ENCODE measurements at regions not wholly inside any gene's neighbourhood (a gene's known extent, or its start where the extent isn't known, plus 50 kb on each side); places are given as distances from the start of the nearest gene placed in this dataset.
A peak's percentile ranks its signal among the peaks of the same experiment; 100 is the strongest.

- no peak for DNase-seq
Measured at GRCh38 chr1:195328681-195329080, 1279.6 kb downstream of the KCNT2 start.

- no peak for DNase-seq
Measured at GRCh38 chr1:195328102-195328501, 1280.1 kb downstream of the KCNT2 start.

- DNase-seq: no peak
Measured at GRCh38 chr1:195327361-195327760, 1280.9 kb downstream of the KCNT2 start.

DNA sequence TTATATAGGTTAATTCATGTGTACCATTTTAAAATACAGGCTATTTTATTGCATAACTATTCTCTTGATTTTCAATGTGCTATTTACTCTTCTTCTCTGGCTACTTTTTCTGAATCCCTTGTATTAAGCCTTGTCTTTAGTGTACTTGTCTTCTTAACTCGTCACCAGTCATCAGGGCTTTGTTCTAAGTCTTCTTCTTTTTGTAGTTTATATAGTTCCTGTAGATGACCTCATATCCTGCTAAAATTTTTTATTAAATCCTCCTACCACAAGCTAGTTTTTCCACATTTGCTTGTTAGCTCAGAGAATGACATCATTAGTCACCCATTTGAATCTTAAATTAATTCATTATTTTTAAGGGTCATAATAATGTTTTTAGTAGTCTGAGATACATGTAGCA, 1281.9 kb downstream of the KCNT2 start:
- DNase-seq: no peak

DNA sequence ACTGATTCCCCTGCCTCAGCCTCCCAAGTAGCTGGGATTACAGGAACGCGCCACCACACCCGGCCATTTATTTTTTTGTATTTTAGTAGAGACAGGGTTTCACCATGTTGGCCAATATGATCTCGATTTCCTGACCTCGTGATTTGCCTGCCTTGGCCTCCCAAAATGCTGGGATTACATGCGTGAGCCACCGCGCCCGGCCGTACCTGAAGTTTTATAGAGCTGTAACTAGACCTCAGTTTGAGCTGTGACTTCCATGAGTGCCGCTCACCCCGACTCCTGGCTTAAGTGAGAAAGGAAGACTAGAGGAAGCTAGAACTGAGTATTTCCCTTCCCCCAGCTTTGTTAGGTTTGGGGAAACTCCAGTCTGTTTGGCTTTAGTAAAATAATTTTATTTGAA, 1283.1 kb downstream of the KCNT2 start:
- DNase-seq: no peak

DNA sequence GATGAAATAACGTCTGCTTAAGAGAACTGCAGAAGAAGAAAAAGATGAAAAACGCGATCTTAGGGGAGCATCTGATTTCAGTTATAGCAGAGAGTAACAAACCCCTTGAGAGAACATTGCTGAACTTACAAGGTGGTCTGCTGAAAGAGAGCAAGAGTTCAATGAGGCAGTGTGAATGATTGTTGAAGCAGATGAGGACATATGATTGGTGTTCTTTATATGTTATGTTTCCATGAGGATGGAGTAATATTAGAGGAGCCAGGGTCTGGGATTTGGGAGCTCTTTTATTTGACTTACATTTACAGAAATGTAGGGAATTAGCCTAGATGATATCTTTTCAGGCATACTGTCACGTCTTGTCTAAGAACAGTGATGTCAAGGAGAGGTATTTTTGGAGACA, 1302.0 kb downstream of the KCNT2 start:
- no peak for DNase-seq

GRCh38 chr1:195294911-195295310, 1313.3 kb downstream of the KCNT2 start:
- DNase-seq: no peak

DNA sequence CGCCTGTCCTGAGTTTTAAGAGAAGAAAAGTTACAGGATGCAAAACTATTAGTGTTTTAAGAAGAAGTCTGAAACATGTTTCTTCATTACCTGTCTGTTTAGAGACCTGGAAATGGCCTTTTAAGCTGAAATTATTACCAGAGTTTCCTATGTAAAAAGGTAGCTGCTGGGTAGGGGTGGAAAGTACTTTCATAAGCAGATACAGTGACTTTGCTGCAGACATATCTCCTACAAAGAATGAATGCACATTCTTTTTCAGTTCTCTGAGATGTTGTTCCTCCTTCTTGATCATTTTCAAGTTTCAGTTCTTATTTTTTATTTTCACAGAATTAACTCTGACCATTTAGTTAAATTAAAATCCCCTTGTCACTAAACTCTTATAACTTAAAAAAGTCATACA, 1329.6 kb downstream of the KCNT2 start:
- DNase-seq: no peak

GRCh38 chr1:195275710-195276109, 1332.5 kb downstream of the KCNT2 start:
- no peak for DNase-seq

- no peak for DNase-seq
Measured at GRCh38 chr1:195251900-195252299, 1356.3 kb downstream of the KCNT2 start.

- no peak for DNase-seq
Measured at GRCh38 chr1:195243492-195243891, 1364.7 kb downstream of the KCNT2 start.

- DNase-seq: no peak
Measured at GRCh38 chr1:195241066-195241465, 1367.2 kb downstream of the KCNT2 start.

DNA sequence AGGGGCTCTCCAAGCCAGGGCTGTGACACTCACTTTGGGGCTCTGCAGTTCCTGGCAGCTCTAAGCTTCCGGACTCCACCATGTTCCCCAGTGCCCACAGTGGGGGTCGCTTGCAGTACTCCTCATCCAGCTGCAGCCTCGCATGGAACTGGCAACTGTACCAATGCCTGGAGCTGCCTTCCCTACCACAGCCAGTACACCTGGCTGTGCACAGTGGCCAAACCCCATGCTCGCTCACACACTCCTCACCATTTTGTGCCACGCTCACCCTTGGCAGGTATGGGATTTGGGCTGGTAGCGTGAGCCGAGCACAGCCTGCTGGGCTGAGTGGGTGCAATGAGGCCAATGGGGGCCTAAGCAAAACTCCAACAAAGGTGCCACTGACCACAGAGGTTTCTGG, 1369.9 kb downstream of the KCNT2 start:
- DNase-seq: no peak

- DNase-seq: no peak
Measured at GRCh38 chr1:195236991-195237889, 1371.0 kb downstream of the KCNT2 start.

GRCh38 chr1:195218428-195219212, 1389.6 kb downstream of the KCNT2 start:
- no peak for DNase-seq

- peak; percentile 74 to 90 for DNase-seq
Measured at GRCh38 chr1:195202241-195202640, 1406.0 kb downstream of the KCNT2 start.

DNA sequence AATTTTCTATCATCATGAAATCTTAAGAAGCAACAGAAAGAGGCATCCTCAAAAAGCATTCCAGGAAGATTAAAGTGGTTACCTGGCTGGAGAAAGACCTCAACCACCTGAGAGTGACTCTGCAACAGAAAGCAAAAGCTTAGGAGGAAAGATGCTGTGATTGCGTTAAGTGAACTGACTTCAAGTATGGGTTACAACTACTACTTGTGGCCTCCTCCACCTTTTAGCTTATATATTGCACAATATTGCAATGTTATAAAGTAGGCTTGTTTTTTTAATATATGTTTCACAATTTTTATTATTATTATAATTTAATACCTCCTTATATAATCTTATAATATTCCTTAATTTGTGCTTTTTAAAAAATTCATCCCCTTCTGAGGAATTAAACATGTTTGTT, 1407.5 kb downstream of the KCNT2 start:
- DNase-seq: no peak

DNA sequence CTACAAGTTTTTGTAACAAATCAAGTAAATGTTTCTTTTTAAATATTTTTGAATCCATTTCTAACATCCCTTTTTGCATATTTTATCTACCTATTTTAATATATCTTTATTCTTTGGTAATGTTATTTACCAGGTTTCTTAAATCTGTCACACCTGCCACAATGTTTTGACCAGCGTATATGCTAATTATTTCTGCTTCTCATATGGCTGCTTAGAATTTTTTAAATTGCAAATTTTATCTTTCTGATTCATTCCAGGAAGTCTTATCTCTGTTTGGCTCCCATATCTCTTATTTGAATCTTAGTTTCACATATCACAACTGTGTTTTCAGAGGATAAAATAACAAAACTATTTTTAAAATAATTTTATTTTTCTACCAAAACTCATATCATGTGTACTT, 1411.1 kb downstream of the KCNT2 start:
- no peak for DNase-seq

DNA sequence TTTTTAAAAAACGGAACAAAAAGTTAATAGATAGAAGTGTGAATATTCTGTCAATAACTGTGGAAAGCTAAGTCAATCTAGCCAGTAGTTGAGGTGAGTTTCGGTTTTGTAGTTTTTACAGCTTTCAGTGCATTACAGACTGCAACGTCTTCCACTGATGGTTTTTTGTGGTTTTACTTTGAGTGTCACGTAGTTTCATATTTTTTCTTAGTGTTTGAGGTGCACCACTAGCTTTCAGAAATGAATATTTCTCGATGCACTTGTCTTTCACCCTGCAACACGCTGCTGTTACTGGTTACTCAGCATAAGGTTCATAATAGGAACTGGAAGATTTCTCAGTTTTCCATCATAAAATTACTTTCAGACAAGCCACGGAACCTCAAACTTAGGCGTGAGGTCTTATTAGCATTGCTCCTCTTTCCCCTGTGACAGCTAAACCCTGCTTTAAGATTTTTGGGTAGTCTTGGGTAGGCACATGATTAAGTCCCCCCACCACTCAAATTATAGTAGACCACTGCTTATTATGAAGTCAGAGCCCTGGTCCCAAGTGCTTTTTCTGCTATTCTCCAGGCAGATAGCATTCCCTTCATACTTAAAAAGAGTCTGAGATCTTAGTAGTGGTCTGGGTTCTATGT, 1412.7 kb downstream of the KCNT2 start:
- no peak for DNase-seq

- no peak for DNase-seq
Measured at GRCh38 chr1:195193134-195193533, 1415.1 kb downstream of the KCNT2 start.

GRCh38 chr1:195188821-195189220, 1419.4 kb downstream of the KCNT2 start:
- no peak for DNase-seq

GRCh38 chr1:195186544-195186943, 1421.7 kb downstream of the KCNT2 start:
- no peak for DNase-seq

DNA sequence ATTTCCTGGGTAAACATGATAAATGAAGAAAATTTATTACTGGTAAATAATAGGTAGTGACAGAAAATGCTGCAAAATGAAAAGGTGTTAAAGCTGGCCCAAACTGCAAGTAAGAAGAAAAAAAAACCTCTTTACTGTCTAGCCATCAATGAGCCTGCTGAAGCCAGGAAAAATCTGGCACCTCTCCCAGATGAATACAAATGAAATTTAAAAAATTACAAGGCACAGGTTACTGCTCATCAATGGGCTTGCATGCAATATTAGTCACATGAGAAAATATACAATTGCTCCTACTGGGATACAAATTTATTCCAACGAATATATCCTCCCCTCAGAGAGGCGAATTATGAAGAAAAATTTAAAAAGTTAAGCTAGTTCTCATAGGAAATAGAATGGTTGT, 1422.5 kb downstream of the KCNT2 start:
- no peak for DNase-seq

GRCh38 chr1:195185321-195185720, 1422.9 kb downstream of the KCNT2 start:
- no peak for DNase-seq
